GM12872 (cell line): ENCODE measurements at regions not wholly inside any gene's neighbourhood (a gene's known extent, or its start where the extent isn't known, plus 50 kb on each side); places are given as distances from the start of the nearest gene placed in this dataset.

Experiments used
- TF ChIP-seq, protein P1 (sequence below): IDR thresholded peaks from 3 replicates; pipeline ENCODE4 v1.5.1; 2011; ENCODE audit warnings: low read depth, mild to moderate bottlenecking, low read length, moderate library complexity; ENCODE audit not compliant: insufficient read depth

DNA sequence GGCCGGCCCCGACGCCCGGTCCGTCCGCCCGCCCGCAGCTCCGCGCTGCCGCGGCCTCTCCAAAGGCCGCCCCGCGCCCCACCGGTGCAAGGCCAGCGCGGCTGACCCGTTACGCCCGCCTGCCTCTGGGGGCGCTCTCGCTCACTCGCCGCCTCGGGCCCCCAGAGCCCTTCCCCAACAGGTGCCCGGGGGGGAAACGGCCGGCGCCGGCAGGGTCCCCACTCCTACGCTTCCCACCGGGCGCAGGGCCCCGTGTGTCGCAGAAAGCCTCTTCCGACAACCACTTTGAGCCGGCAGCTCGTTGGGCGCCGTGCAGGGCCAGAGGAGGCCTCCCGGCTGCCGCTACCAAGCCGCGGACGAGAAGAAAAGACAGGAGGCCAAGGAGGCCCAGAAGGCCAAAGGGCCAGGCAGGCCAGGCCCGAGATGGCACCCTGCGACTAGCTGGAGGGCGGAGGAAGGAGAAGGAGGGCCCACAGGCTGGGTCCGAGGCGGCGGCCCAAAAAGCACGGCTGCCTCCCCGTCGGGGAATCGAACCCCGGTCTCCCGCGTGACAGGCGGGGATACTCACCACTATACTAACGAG, 64.9 kb upstream of the FCGR2A start:
- TF ChIP-seq, protein P1, sequence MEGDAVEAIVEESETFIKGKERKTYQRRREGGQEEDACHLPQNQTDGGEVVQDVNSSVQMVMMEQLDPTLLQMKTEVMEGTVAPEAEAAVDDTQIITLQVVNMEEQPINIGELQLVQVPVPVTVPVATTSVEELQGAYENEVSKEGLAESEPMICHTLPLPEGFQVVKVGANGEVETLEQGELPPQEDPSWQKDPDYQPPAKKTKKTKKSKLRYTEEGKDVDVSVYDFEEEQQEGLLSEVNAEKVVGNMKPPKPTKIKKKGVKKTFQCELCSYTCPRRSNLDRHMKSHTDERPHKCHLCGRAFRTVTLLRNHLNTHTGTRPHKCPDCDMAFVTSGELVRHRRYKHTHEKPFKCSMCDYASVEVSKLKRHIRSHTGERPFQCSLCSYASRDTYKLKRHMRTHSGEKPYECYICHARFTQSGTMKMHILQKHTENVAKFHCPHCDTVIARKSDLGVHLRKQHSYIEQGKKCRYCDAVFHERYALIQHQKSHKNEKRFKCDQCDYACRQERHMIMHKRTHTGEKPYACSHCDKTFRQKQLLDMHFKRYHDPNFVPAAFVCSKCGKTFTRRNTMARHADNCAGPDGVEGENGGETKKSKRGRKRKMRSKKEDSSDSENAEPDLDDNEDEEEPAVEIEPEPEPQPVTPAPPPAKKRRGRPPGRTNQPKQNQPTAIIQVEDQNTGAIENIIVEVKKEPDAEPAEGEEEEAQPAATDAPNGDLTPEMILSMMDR, result peak; percentile 57

DNA sequence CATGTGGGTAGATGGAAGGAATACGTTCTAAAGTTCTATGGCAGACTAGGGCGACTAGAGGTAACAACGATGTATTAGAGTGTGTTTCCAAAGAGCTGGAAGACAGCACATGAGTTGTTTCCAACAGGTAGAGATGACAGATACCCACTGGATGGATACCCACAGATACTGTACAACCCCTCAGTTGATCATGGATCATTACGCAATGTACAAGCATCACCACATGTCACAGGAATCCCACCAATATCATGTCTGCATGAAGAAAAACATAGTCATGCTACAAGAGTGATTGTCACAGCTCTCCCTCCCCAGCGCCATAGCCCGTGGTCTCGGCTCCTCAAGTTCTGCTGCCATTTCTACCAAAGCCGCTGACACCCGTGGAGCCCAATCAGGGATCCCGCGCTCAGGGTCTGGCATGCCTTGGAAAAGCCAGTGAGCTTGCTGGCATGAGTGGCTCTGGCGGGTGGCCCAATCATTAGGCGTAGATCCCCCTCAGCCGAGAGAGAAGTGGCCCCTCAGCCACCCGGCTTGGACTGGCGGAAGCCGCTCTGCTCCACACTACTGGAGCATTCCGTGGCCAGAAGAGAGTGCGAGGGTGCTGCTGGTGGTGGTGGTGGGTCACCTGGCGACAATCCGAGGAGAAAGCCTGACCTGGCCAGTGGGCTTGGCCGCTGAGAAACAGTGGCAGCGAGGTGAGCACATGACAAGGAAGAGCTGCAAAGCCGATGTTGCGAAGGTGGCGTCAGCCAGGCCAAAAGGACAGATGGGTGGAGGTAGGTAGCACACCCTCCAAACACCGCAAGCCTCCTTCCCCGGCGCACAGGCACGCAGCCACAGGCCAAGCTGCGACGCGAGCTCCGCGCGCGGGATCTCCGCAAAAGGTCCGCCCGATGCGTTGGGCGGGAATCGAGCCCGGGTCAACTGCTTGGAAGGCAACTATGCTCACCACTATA, 65.7 kb upstream of the FCGR2A start:
- TF ChIP-seq, protein P1, result no peak

DNA sequence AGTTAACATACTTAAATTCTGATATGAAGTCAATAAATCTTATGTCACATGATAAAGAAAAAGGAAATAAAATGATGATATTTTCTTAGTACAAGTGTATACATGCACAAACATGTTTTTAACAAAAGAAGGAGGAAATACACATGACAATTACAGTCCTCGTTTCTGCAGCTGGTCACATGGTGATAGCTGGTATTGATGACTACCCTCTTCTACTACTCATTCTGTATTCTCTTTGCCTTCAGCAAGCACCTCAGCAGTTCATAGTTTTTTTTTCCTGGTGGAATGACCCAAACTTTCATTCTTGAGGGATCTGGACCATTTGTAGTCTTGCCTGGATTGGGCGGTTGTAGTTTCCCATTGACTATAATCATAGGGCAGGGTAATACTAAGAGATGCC, 64.4 kb upstream of the CFAP126 start:
- TF ChIP-seq, protein P1, result no peak

DNA sequence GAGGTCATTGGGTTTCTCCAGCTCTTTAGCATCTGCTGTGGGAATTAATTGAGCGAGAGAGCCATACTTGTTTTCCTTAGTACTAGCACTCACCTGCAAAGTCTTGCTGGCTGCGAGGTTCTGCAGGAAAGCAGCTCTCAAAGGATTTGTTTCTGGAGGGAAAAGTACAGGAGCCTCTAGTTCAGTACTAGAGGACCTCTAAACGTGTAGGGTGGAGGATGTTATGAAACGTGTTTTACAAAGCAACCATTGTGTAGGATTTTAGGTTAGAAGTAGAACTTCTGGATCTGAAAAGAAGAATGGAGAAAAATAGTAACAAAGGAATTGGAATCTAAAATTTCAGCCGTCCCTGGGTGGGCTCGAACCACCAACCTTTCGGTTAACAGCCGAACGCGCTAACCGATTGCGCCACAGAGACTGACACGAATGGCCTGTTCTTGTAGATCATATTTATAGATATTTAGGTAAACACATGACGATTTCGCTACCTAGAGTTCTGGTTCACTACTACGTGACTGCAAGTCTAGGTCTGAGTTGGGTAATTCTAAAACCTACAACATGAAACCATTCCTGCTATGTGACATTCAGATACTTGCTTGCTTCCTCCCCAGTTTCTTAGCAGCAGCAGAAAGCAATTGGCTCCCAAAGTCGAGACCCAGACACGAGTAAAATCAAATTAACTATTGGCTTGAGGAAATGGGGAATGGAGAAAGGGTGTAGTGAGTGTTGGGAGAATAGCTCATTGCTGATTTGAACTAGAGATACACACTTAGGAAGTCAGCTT, 60.2 kb upstream of the CFAP126 start:
- TF ChIP-seq, protein P1, result no peak

DNA sequence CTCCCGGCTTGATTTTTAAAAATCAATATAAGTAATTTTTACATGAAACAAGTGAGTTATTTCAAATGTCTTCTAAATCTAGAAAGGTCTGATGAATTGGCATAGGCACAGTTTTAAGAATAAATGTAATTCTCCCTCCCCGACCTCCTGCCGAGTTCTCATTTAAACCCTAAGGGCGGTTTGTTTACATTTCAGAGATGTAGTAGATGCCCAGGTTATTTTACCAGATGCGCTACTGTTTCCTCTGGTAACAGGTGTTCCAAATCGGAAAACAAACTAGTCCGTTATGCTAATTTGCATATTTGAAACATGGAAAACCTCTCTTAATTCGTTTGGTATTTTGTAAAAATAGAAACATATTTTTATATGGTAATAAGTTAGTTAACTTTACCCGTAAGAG, 53.8 kb upstream of the CFAP126 start:
- TF ChIP-seq, protein P1, result no peak

DNA sequence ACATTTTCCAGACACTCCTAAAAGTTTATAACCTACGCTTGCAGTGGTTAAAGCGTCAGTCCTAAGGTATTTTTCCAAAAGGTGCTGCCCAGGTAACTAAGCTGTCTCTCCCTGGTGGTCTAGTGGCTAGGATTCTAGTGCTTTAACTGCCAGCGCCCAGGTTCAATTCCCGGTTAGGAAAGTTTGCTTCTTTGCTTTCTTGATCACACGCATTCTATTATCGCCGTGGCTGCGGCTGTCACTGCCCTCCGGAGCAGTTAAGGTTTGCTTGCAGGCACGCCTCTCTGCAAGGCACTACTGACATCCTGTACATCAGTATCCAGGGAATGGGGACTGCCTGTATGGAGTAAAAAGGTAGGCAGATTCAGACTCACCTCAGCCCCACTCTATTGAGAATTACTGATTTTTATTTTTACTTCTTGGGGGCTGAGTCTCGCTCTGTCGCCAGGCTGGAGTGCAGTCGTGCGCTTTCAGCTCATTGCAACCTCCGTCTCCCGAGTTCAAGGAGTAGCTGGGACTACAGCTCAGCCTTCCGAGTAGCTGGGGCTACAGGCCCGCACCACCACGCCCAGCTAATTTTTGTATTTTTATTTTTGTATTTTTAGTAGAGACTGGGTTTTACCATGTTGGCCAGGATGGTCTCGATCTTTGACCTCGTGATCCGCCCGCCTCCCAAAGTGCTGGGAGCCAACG, 53.2 kb upstream of the CFAP126 start:
- TF ChIP-seq, protein P1, result no peak
